NT2/D1 (cell line): ENCODE measurements at regions not wholly inside any gene's neighbourhood (a gene's known extent, or its start where the extent isn't known, plus 50 kb on each side); places are given as distances from the start of the nearest gene placed in this dataset.

Source experiments
- SUZ12 ChIP-seq: IDR thresholded peaks from 2 replicates; pipeline ENCODE4 v1.6.1; 2011; ENCODE audit not compliant: insufficient read length, insufficient read depth; ENCODE audit errors: extremely low read depth
- YY1 ChIP-seq: IDR thresholded peaks from 2 replicates; pipeline ENCODE4 v1.6.1; 2011; ENCODE audit not compliant: insufficient read length, insufficient read depth
- ZNF274 ChIP-seq: IDR thresholded peaks from 2 replicates; pipeline ENCODE4 v1.6.1; 2011; ENCODE audit warnings: mild to moderate bottlenecking, low read depth, low read length

DNA sequence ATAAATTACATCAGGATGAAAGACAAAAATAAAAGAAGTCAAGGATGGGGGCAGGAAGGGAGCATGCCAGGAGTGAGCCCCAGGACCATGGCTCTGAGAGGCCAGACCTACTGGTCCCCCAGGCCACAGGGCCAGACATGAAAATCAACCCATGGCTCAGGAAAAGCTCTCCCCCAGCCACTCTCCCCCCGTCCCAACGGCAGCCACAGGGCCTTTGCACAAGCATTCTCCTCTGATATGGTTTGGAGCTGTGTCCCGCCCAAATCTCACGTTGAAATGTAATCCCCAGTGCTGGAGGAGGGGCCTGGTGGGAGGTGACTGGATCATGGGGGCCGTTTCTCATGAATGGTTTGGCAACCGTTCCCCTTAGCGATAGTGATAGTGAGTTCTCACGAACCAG is 80.8 kb upstream of the ANO1 start:
- TF ChIP-seq YY1 = no peak
- TF ChIP-seq SUZ12 = no peak
- no peak for TF ChIP-seq ZNF274
